ENCODE measurements at regions not wholly inside any gene's neighbourhood (a gene's known extent, or its start where the extent isn't known, plus 50 kb on each side); places are given as distances from the start of the nearest gene placed in this dataset.
A peak's percentile ranks its signal among the peaks of the same experiment; 100 is the strongest.

DNA sequence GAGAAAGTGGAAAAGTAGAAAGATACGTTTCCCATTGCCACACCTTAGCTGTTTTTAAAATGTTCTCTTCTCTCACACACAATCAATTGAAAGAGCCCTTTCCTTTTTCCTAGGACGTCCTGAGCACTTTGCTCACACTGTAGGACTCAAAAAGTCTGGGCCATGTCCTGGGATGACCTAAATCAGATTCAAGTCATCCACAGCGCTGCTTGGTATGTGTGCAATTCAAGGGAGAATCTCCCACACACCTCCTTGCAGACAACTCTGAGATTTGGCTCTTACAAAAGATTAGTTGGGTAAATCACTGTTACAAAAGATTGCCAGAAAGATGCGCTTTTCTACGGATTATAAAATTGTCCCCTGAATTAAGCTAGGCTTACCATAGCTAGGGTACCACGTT, 130.1 kb downstream of the RNASET2 start:
- H3K23ac ChIP-seq (ENCODE audit: low read depth, low read length, poor library complexity): no peak overlapping the region
- no CpG with 5 or more reads among the region's 6 CpGs for WGBS, 2 donors (ENCODE audit: extremely low coverage in 2 of 2, insufficient read length in 2 of 2, insufficient replicate concordance in 1 of 2)

DNA sequence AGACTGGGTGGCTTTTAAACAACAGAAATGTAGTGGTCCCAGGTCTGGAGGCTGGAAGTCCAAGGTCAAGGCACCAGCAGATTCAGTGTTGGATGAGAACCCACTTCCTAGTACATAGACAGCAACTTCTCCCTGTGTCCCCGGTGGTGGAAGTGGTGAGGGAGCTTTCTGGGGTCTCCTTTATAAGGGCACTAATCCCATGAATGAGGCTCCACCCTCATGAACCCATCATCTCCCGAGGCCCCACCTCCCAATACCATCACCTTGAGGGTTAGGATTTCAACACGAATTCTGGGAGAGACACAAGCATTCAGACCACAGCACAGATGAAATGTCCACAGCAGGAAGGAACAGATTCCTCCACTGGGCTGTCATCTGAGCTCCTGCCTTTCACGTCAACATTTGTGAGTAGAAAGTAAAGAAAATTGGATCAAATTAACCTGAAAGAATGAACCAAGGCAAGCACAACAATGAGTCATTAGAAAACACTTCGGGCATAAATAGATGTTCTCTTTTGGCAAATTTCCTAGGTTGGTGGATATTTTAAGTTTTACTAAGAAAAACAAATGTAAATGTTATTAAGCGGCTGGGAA, 130.7 kb downstream of the RNASET2 start:
- no peak overlapping the region for H4K91ac ChIP-seq (ENCODE audit: low read depth, low read length, poor library complexity)
- H3K9me3 ChIP-seq (replicated peaks in 1 of 2; ENCODE audit: control insufficient read depth in 2 of 2, insufficient read depth in 1 of 2, low read depth in 1 of 2, low read length in 2 of 2): no peaks in the 10 kb centered on the region
- no peak overlapping the region for H2BK5ac ChIP-seq (ENCODE audit: low read length)
- H3K23ac ChIP-seq (ENCODE audit: low read depth, low read length, poor library complexity): no peak overlapping the region
- no peak overlapping the region for H3K4ac ChIP-seq (ENCODE audit: low read length)
- no peaks in the 10 kb centered on the region for H3K27me3 ChIP-seq (ENCODE audit: control insufficient read depth in 3 of 3, insufficient read depth in 3 of 3, low read depth in 1 of 3, low read length in 3 of 3)
- H2BK120ac ChIP-seq (ENCODE audit: low read depth, low read length): no peak overlapping the region
- H3K4me2 ChIP-seq (ENCODE audit: insufficient read depth, low read length, poor library complexity, severe bottlenecking): no peak overlapping the region
- H3K18ac ChIP-seq (ENCODE audit: low read length): no peak overlapping the region
- H3K14ac ChIP-seq (ENCODE audit: low read length): no peak overlapping the region
- no peak overlapping the region for H3K9ac ChIP-seq (ENCODE audit: low read depth, low read length, poor library complexity)
- no peak overlapping the region for H2AFZ ChIP-seq (ENCODE audit: low read length)
- peaks cover 4% of the 10 kb centered on the region for H3K79me1 ChIP-seq (ENCODE audit: low read depth, low read length)
- H3K4me3 ChIP-seq (ENCODE audit: low read length in 2 of 2): no peak overlapping the region
- no peaks in the 10 kb centered on the region for H3K36me3 ChIP-seq (replicated peaks in 1 of 2; ENCODE audit: control insufficient read depth in 2 of 2, insufficient read depth in 2 of 2, low read length in 2 of 2)
- H2AK5ac ChIP-seq (ENCODE audit: low read depth, low read length): no peak overlapping the region
- no peak for DNase-seq (ENCODE audit: low spot score)
- no peak overlapping the region for H2BK12ac ChIP-seq (ENCODE audit: low read length)
- H2BK15ac ChIP-seq (ENCODE audit: low read length): no peak overlapping the region
- H3K27ac ChIP-seq (replicated peaks; ENCODE audit: low read length): no peak overlapping the region
- WGBS, 2 donors (ENCODE audit: extremely low coverage in 2 of 2, insufficient read length in 2 of 2, insufficient replicate concordance in 1 of 2): no CpG with 5 or more reads among the region's 6 CpGs
- H4K8ac ChIP-seq (ENCODE audit: low read depth, low read length): no peak overlapping the region
- H3K4me1 ChIP-seq (ENCODE audit: control insufficient read depth in 2 of 2, insufficient read depth in 1 of 2, low read depth in 1 of 2, low read length in 2 of 2): peaks cover 0 to 3% of the 10 kb centered on the region in 2 donors

More for the DNA sequence above, 130.1 kb downstream of the RNASET2 start:
- no peaks in the 10 kb centered on the region for H3K36me3 ChIP-seq (replicated peaks in 1 of 2; ENCODE audit: control insufficient read depth in 2 of 2, insufficient read depth in 2 of 2, low read length in 2 of 2)
- no peak overlapping the region for H3K14ac ChIP-seq (ENCODE audit: low read length)
- peaks cover 0 to 3% of the 10 kb centered on the region in 2 donors for H3K4me1 ChIP-seq (ENCODE audit: control insufficient read depth in 2 of 2, insufficient read depth in 1 of 2, low read depth in 1 of 2, low read length in 2 of 2)
- no peak overlapping the region for H2BK120ac ChIP-seq (ENCODE audit: low read depth, low read length)
- no peak overlapping the region for H3K4me3 ChIP-seq (ENCODE audit: low read length in 2 of 2)
- no peak overlapping the region for H2AFZ ChIP-seq (ENCODE audit: low read length)
- no peak overlapping the region for H4K91ac ChIP-seq (ENCODE audit: low read depth, low read length, poor library complexity)
- no peak overlapping the region for H3K27ac ChIP-seq (replicated peaks; ENCODE audit: low read length)
- no peak overlapping the region for H2BK12ac ChIP-seq (ENCODE audit: low read length)
- no peak overlapping the region for H2BK5ac ChIP-seq (ENCODE audit: low read length)
- no peak overlapping the region for H4K8ac ChIP-seq (ENCODE audit: low read depth, low read length)
- no peak overlapping the region for H3K18ac ChIP-seq (ENCODE audit: low read length)
- DNase-seq (ENCODE audit: low spot score): no peak
- no peak overlapping the region for H2AK5ac ChIP-seq (ENCODE audit: low read depth, low read length)
- no peaks in the 10 kb centered on the region for H3K27me3 ChIP-seq (ENCODE audit: control insufficient read depth in 3 of 3, insufficient read depth in 3 of 3, low read depth in 1 of 3, low read length in 3 of 3)
- H3K9me3 ChIP-seq (replicated peaks in 1 of 2; ENCODE audit: control insufficient read depth in 2 of 2, insufficient read depth in 1 of 2, low read depth in 1 of 2, low read length in 2 of 2): no peaks in the 10 kb centered on the region
- no peak overlapping the region for H3K4ac ChIP-seq (ENCODE audit: low read length)
- peaks cover 4% of the 10 kb centered on the region for H3K79me1 ChIP-seq (ENCODE audit: low read depth, low read length)
- no peak overlapping the region for H3K4me2 ChIP-seq (ENCODE audit: insufficient read depth, low read length, poor library complexity, severe bottlenecking)
- H2BK15ac ChIP-seq (ENCODE audit: low read length): no peak overlapping the region
- no peak overlapping the region for H3K9ac ChIP-seq (ENCODE audit: low read depth, low read length, poor library complexity)

DNA sequence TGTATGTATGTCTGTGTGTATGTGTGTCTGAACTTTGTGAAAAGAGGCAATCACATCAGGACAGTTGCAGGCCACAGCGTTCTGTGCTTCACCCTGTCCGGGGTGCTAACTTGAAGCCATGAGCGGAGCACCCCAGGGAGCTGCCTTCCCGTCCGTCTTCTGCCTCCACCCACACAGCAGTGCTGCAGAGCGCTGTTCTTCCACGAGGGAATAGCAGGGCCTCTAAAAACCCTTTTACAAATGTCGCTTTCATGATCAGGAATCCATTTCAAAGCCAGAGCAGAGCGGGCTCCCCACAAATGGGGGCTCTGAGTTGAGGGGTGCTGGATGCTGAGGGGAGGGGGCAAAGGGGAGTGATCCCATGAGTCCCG, 131.5 kb downstream of the RNASET2 start:
- Histone ChIP-seq H3K9ac (ENCODE audit: low read depth, low read length, poor library complexity) (no peak overlapping the region), H3K36me3 (replicated peaks in 1 of 2; ENCODE audit: control insufficient read depth in 2 of 2, insufficient read depth in 2 of 2, low read length in 2 of 2) (no peaks in the 10 kb centered on the region), H2BK120ac (ENCODE audit: low read depth, low read length) (no peak overlapping the region), H3K27ac (replicated peaks; ENCODE audit: low read length) (no peak overlapping the region), H3K4me3 (ENCODE audit: low read length in 2 of 2) (no peak overlapping the region), H3K9me3 (replicated peaks in 1 of 2; ENCODE audit: control insufficient read depth in 2 of 2, insufficient read depth in 1 of 2, low read depth in 1 of 2, low read length in 2 of 2) (no peaks in the 10 kb centered on the region), H3K27me3 (ENCODE audit: control insufficient read depth in 3 of 3, insufficient read depth in 3 of 3, low read depth in 1 of 3, low read length in 3 of 3) (no peaks in the 10 kb centered on the region), H3K4me2 (ENCODE audit: insufficient read depth, low read length, poor library complexity, severe bottlenecking) (no peak overlapping the region), H3K4me1 (ENCODE audit: control insufficient read depth in 2 of 2, insufficient read depth in 1 of 2, low read depth in 1 of 2, low read length in 2 of 2) (peaks cover 0 to 3% of the 10 kb centered on the region in 2 donors), H2AFZ (ENCODE audit: low read length) (no peak overlapping the region), H3K23ac (ENCODE audit: low read depth, low read length, poor library complexity) (no peak overlapping the region), H2AK5ac (ENCODE audit: low read depth, low read length) (no peak overlapping the region), H3K18ac (ENCODE audit: low read length) (no peak overlapping the region), H3K14ac (ENCODE audit: low read length) (no peak overlapping the region), H4K8ac (ENCODE audit: low read depth, low read length) (no peak overlapping the region), H3K79me1 (ENCODE audit: low read depth, low read length) (peaks cover 4% of the 10 kb centered on the region), H2BK15ac (ENCODE audit: low read length) (no peak overlapping the region), H2BK12ac (ENCODE audit: low read length) (no peak overlapping the region), H2BK5ac (ENCODE audit: low read length) (no peak overlapping the region), H3K4ac (ENCODE audit: low read length) (no peak overlapping the region), H4K91ac (ENCODE audit: low read depth, low read length, poor library complexity) (no peak overlapping the region)
- no peak for DNase-seq (ENCODE audit: low spot score)
- no CpG with 5 or more reads among the region's 10 CpGs for WGBS, 2 donors (ENCODE audit: extremely low coverage in 2 of 2, insufficient read length in 2 of 2, insufficient replicate concordance in 1 of 2)

DNA sequence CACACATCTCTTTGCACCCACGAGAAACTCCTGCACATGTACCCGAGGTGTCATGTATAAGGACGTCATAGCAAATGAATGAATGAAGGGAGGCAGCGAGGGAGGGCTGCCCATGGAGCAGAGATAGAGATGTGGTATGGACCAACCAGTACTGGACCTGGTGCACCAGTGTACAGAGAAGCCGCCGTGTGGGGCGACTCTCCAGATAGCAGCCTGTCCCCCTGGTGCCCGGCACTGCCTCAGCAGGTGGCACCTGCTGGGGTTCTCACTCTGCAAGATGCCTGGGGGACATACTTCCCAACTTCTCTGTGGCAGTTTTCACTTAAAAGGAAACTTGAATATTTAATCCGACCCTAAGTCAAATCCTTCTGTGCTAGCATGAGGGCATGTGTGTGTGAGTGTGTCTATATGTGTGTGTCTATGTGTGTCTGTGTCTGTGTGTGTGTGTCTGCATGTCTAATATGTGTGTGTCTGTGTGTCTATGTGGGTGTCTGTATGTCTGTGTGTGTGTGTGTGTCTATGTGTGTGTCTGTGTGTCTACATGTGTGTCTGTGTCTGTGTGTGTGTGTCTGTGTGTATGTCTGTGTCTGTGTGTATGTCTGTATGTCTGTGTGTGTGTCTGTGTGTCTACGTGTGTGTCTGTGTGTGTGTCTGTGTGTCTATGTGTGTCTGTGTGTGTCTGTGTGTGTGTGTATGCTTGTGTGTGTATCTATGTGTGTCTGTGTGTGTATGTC, 132.0 kb downstream of the RNASET2 start:
- no peak overlapping the region for H4K91ac ChIP-seq (ENCODE audit: low read depth, low read length, poor library complexity)
- H3K27ac ChIP-seq (replicated peaks; ENCODE audit: low read length): no peak overlapping the region
- H3K4me2 ChIP-seq (ENCODE audit: insufficient read depth, low read length, poor library complexity, severe bottlenecking): no peak overlapping the region
- H3K4me3 ChIP-seq (ENCODE audit: low read length in 2 of 2): no peak overlapping the region
- no peak overlapping the region for H3K9ac ChIP-seq (ENCODE audit: low read depth, low read length, poor library complexity)
- no peak overlapping the region for H2AK5ac ChIP-seq (ENCODE audit: low read depth, low read length)
- H2BK12ac ChIP-seq (ENCODE audit: low read length): no peak overlapping the region
- H3K14ac ChIP-seq (ENCODE audit: low read length): peak overlapping the region; percentile 25
- no peak overlapping the region for H3K18ac ChIP-seq (ENCODE audit: low read length)
- no peak overlapping the region for H4K8ac ChIP-seq (ENCODE audit: low read depth, low read length)
- no peak for DNase-seq (ENCODE audit: low spot score)
- no peaks in the 10 kb centered on the region for H3K27me3 ChIP-seq (ENCODE audit: control insufficient read depth in 3 of 3, insufficient read depth in 3 of 3, low read depth in 1 of 3, low read length in 3 of 3)
- H3K4me1 ChIP-seq (ENCODE audit: control insufficient read depth in 2 of 2, insufficient read depth in 1 of 2, low read depth in 1 of 2, low read length in 2 of 2): peaks cover 0 to 3% of the 10 kb centered on the region in 2 donors
- H2BK120ac ChIP-seq (ENCODE audit: low read depth, low read length): no peak overlapping the region
- H3K79me1 ChIP-seq (ENCODE audit: low read depth, low read length): peaks cover 4% of the 10 kb centered on the region
- no peak overlapping the region for H3K4ac ChIP-seq (ENCODE audit: low read length)
- H3K36me3 ChIP-seq (replicated peaks in 1 of 2; ENCODE audit: control insufficient read depth in 2 of 2, insufficient read depth in 2 of 2, low read length in 2 of 2): no peaks in the 10 kb centered on the region
- no peaks in the 10 kb centered on the region for H3K9me3 ChIP-seq (replicated peaks in 1 of 2; ENCODE audit: control insufficient read depth in 2 of 2, insufficient read depth in 1 of 2, low read depth in 1 of 2, low read length in 2 of 2)
- H2BK15ac ChIP-seq (ENCODE audit: low read length): no peak overlapping the region
- WGBS, 2 donors (ENCODE audit: extremely low coverage in 2 of 2, insufficient read length in 2 of 2, insufficient replicate concordance in 1 of 2): no CpG with 5 or more reads among the region's 10 CpGs
- no peak overlapping the region for H3K23ac ChIP-seq (ENCODE audit: low read depth, low read length, poor library complexity)
- H2AFZ ChIP-seq (ENCODE audit: low read length): no peak overlapping the region
- H2BK5ac ChIP-seq (ENCODE audit: low read length): no peak overlapping the region
